ENCODE measurements at regions not wholly inside any gene's neighbourhood (a gene's known extent, or its start where the extent isn't known, plus 50 kb on each side); places are given as distances from the start of the nearest gene placed in this dataset.

GRCh38 chr6:25062070-25062811 lies 126.5 kb upstream of the RIPOR2 start:
- H3K4me1 ChIP-seq (ENCODE audit: control insufficient read depth, insufficient read depth, low read length): no peaks in the 10 kb centered on the region
- no peaks in the 10 kb centered on the region for H3K79me2 ChIP-seq (ENCODE audit: control insufficient read depth, insufficient read depth, low read length)

GRCh38 chr6:25064006-25064405 lies 128.2 kb upstream of the RIPOR2 start:
- POLR2A ChIA-PET: interaction anchor here (3.4 kb wide), 1 partner anchor 11 kb away, joined by 13 read pairs; no protein-coding TSS in a partner anchor
- no peaks in the 10 kb centered on the region for H4K20me1 ChIP-seq (ENCODE audit: control insufficient read depth, insufficient read depth)
- WGBS (ENCODE audit: insufficient coverage, insufficient replicate concordance, low lambda C conversion rate, missing lambda C conversion rate): 39% methylated on average over 2 of the region's 2 CpGs
- TF ChIP-seq MEF2A (IDR thresholded peaks at IDR 0.05; ENCODE audit: insufficient read depth, low read depth, low read length) (no peak), RB1 (IDR thresholded peaks at IDR 0.05; ENCODE audit: borderline replicate concordance) (no peak), POLR2AphosphoS5 (IDR thresholded peaks at IDR 0.05; ENCODE audit: low read length) (no peak), ZNF207 (IDR thresholded peaks at IDR 0.05; ENCODE audit: borderline replicate concordance) (no peak), ZZZ3 (IDR thresholded peaks at IDR 0.05; ENCODE audit: control insufficient read depth, insufficient read length, low read depth) (no peak), SMARCA5 (IDR thresholded peaks at IDR 0.05) (no peak)
- TF ChIP-seq, protein P1, sequence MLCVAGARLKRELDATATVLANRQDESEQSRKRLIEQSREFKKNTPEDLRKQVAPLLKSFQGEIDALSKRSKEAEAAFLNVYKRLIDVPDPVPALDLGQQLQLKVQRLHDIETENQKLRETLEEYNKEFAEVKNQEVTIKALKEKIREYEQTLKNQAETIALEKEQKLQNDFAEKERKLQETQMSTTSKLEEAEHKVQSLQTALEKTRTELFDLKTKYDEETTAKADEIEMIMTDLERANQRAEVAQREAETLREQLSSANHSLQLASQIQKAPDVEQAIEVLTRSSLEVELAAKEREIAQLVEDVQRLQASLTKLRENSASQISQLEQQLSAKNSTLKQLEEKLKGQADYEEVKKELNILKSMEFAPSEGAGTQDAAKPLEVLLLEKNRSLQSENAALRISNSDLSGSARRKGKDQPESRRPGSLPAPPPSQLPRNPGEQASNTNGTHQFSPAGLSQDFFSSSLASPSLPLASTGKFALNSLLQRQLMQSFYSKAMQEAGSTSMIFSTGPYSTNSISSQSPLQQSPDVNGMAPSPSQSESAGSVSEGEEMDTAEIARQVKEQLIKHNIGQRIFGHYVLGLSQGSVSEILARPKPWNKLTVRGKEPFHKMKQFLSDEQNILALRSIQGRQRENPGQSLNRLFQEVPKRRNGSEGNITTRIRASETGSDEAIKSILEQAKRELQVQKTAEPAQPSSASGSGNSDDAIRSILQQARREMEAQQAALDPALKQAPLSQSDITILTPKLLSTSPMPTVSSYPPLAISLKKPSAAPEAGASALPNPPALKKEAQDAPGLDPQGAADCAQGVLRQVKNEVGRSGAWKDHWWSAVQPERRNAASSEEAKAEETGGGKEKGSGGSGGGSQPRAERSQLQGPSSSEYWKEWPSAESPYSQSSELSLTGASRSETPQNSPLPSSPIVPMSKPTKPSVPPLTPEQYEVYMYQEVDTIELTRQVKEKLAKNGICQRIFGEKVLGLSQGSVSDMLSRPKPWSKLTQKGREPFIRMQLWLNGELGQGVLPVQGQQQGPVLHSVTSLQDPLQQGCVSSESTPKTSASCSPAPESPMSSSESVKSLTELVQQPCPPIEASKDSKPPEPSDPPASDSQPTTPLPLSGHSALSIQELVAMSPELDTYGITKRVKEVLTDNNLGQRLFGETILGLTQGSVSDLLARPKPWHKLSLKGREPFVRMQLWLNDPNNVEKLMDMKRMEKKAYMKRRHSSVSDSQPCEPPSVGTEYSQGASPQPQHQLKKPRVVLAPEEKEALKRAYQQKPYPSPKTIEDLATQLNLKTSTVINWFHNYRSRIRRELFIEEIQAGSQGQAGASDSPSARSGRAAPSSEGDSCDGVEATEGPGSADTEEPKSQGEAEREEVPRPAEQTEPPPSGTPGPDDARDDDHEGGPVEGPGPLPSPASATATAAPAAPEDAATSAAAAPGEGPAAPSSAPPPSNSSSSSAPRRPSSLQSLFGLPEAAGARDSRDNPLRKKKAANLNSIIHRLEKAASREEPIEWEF (IDR thresholded peaks at IDR 0.05; ENCODE audit: insufficient replicate concordance, low read depth, low read length): no peak
- TF ChIP-seq, protein P2, sequence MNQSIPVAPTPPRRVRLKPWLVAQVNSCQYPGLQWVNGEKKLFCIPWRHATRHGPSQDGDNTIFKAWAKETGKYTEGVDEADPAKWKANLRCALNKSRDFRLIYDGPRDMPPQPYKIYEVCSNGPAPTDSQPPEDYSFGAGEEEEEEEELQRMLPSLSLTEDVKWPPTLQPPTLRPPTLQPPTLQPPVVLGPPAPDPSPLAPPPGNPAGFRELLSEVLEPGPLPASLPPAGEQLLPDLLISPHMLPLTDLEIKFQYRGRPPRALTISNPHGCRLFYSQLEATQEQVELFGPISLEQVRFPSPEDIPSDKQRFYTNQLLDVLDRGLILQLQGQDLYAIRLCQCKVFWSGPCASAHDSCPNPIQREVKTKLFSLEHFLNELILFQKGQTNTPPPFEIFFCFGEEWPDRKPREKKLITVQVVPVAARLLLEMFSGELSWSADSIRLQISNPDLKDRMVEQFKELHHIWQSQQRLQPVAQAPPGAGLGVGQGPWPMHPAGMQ (IDR thresholded peaks at IDR 0.05; ENCODE audit: borderline replicate concordance): no peak

More at GRCh38 chr6:25062070-25062811, 126.5 kb upstream of the RIPOR2 start:
- no peak for FAIRE-seq
- Histone ChIP-seq H3K9me3 (replicated peaks; ENCODE audit: control insufficient read depth, insufficient read depth, low read length) (no peaks in the 10 kb centered on the region; the same call in 2 of the 3 replicates), H3K4me2 (ENCODE audit: control insufficient read depth, insufficient read depth) (no peak overlapping the region), H3K27ac (ENCODE audit: control insufficient read depth, insufficient read depth) (no peak overlapping the region), H3K27me3 (replicated peaks in 1 of 2; ENCODE audit: control insufficient read depth in 2 of 2, insufficient read depth in 2 of 2, low read length in 1 of 2) (no peaks in the 10 kb centered on the region), H2AFZ (ENCODE audit: control insufficient read depth, low read depth, low read length) (no peak overlapping the region), H3K36me3 (ENCODE audit: control insufficient read depth in 2 of 2, insufficient read depth in 2 of 2, low read length in 1 of 2) (no peaks in the 10 kb centered on the region), H3K9ac (ENCODE audit: control insufficient read depth, insufficient read depth, low read length) (no peak overlapping the region), H3K4me3 (no peak overlapping the region), H4K20me1 (ENCODE audit: control insufficient read depth, insufficient read depth) (no peaks in the 10 kb centered on the region)
- ChIA-PET CTCF (interaction anchor here (0.8 to 6.6 kb wide), 12 partner anchors 9 to 206 kb away, joined by 3 to 56 read pairs (median 5); no protein-coding TSS in a partner anchor), POLR2A (interaction anchor here (0.6 to 3.4 kb wide), 6 partner anchors 9 to 246 kb away, joined by 3 to 15 read pairs (median 5); no protein-coding TSS in a partner anchor), RAD21 (ENCODE audit: unreplicated experiment) (interaction anchor here (0.5 to 2.1 kb wide), 8 partner anchors 9 to 206 kb away, joined by 3 to 12 read pairs (median 4); no protein-coding TSS in a partner anchor), SMC1A (ENCODE audit: uncharacterized antibody, unreplicated experiment) (interaction anchor here (1.0 to 6.4 kb wide), 12 partner anchors 9 to 179 kb away, joined by 3 to 38 read pairs (median 6); no protein-coding TSS in a partner anchor)
- intact Hi-C loops (cut with micrococcal nuclease; ENCODE audit: unreplicated experiment): no loop called here
- ATAC-seq: no peak
- TF ChIP-seq BHLHE40 (IDR thresholded peaks at IDR 0.05; ENCODE audit: borderline replicate concordance in 1 of 2, low read depth in 2 of 2, low read length in 1 of 2): no peak
- BruUV-seq (replicated peaks): no TSS peak
- DNase-seq (ENCODE audit: low read depth, low spot score): no peak
- in situ Hi-C loops (cut with MboI): no loop called here
- WGBS (ENCODE audit: insufficient coverage, insufficient replicate concordance, low lambda C conversion rate, missing lambda C conversion rate): 72% methylated on average over 7 of the region's 7 CpGs

More at GRCh38 chr6:25064006-25064405, 128.2 kb upstream of the RIPOR2 start:
- Histone ChIP-seq H3K9me3 (replicated peaks; ENCODE audit: control insufficient read depth, insufficient read depth, low read length) (no peaks in the 10 kb centered on the region; the same call in 2 of the 3 replicates), H3K4me3 (no peak overlapping the region), H3K27ac (ENCODE audit: control insufficient read depth, insufficient read depth) (no peak overlapping the region), H3K27me3 (replicated peaks in 1 of 2; ENCODE audit: control insufficient read depth in 2 of 2, insufficient read depth in 2 of 2, low read length in 1 of 2) (no peaks in the 10 kb centered on the region), H2AFZ (ENCODE audit: control insufficient read depth, low read depth, low read length) (no peak overlapping the region), H3K79me2 (ENCODE audit: control insufficient read depth, insufficient read depth, low read length) (no peaks in the 10 kb centered on the region), H3K9ac (ENCODE audit: control insufficient read depth, insufficient read depth, low read length) (no peak overlapping the region), H3K4me1 (ENCODE audit: control insufficient read depth, insufficient read depth, low read length) (no peaks in the 10 kb centered on the region), H3K4me2 (ENCODE audit: control insufficient read depth, insufficient read depth) (no peak overlapping the region), H3K36me3 (ENCODE audit: control insufficient read depth in 2 of 2, insufficient read depth in 2 of 2, low read length in 1 of 2) (no peaks in the 10 kb centered on the region)
- CTCF ChIA-PET: interaction anchor here (0.9 to 6.6 kb wide), 6 partner anchors 12 to 207 kb away, joined by 4 to 56 read pairs (median 6); no protein-coding TSS in a partner anchor
- no TSS peak for BruUV-seq (replicated peaks)
- RAD21 ChIA-PET (ENCODE audit: unreplicated experiment): interaction anchor here (0.8 to 2.1 kb wide), 3 partner anchors 10 to 37 kb away, joined by 3 to 12 read pairs (median 11); no protein-coding TSS in a partner anchor
- in situ Hi-C loops (cut with MboI): no loop called here
- ATAC-seq: no peak
- no peak for DNase-seq (ENCODE audit: low read depth, low spot score)
- intact Hi-C loops (cut with micrococcal nuclease; ENCODE audit: unreplicated experiment): no loop called here
- FAIRE-seq: no peak
- SMC1A ChIA-PET (ENCODE audit: uncharacterized antibody, unreplicated experiment): interaction anchor here (1.4 to 6.4 kb wide), 6 partner anchors 11 to 208 kb away, joined by 5 to 38 read pairs (median 12); no protein-coding TSS in a partner anchor

Measured in GM12878 (cell line).